ENCODE measurements at regions not wholly inside any gene's neighbourhood (a gene's known extent, or its start where the extent isn't known, plus 50 kb on each side); places are given as distances from the start of the nearest gene placed in this dataset.

GRCh38 chr13:90532861-90533492 is 814.5 kb upstream of the MIR17HG start:
- no peaks in the 10 kb centered on the region for H3K9me3 ChIP-seq (ENCODE audit: control insufficient read depth in 4 of 4, low read length in 3 of 4)
- H3K4me1 ChIP-seq (ENCODE audit: control insufficient read depth in 4 of 4, insufficient read depth in 4 of 4, low read length in 3 of 4): no peaks in the 10 kb centered on the region
- 73% methylated on average over 2 of the region's 2 CpGs for WGBS
- DNase-seq (ENCODE audit: low spot score): no peak
- no peak overlapping the region for H3K4me3 ChIP-seq (ENCODE audit: low read depth in 1 of 3, low read length in 3 of 3)
- H3K27ac ChIP-seq (ENCODE audit: low read depth in 1 of 2, low read length in 2 of 2): no peak overlapping the region
- no peaks in the 10 kb centered on the region for H3K27me3 ChIP-seq (ENCODE audit: control insufficient read depth in 4 of 4, insufficient read depth in 4 of 4, low read length in 3 of 4)
- no peaks in the 10 kb centered on the region for H3K36me3 ChIP-seq (ENCODE audit: control insufficient read depth in 4 of 4, insufficient read depth in 3 of 4, low read depth in 1 of 4, low read length in 3 of 4)
- TF ChIP-seq RXRA (IDR thresholded peaks at IDR 0.05) (no peak), GABPA (IDR thresholded peaks at IDR 0.05 in 1 of 2, conservative IDR thresholded peaks at IDR 0.05 in 1 of 2) (no peak), REST (IDR thresholded peaks at IDR 0.05) (no peak), EGR1 (IDR thresholded peaks at IDR 0.05; ENCODE audit: low read depth in 2 of 2) (no peak), HNF4G (IDR thresholded peaks at IDR 0.05) (no peak), TAF1 (conservative IDR thresholded peaks at IDR 0.05) (no peak), CTCF (IDR thresholded peaks at IDR 0.05; ENCODE audit: low read depth, low read length, missing input control) (no peak), ZBTB33 (IDR thresholded peaks at IDR 0.05) (no peak), FOXA1 (IDR thresholded peaks at IDR 0.05) (no peak), YY1 (IDR thresholded peaks at IDR 0.05) (no peak), JUND (IDR thresholded peaks at IDR 0.05) (no peak), HNF4A (conservative IDR thresholded peaks at IDR 0.05) (no peak), FOXA2 (IDR thresholded peaks at IDR 0.05) (no peak), NR2F2 (IDR thresholded peaks at IDR 0.05) (no peak), MAX (IDR thresholded peaks at IDR 0.05) (no peak), ATF3 (IDR thresholded peaks at IDR 0.05) (no peak)
- no peak overlapping the region for H3K9ac ChIP-seq (ENCODE audit: low read depth in 1 of 2, low read length in 2 of 2)

- Histone ChIP-seq H3K36me3 (ENCODE audit: control insufficient read depth in 4 of 4, insufficient read depth in 3 of 4, low read depth in 1 of 4, low read length in 3 of 4) (no peaks in the 10 kb centered on the region), H3K9me3 (ENCODE audit: control insufficient read depth in 4 of 4, low read length in 3 of 4) (no peaks in the 10 kb centered on the region), H3K27me3 (ENCODE audit: control insufficient read depth in 4 of 4, insufficient read depth in 4 of 4, low read length in 3 of 4) (no peaks in the 10 kb centered on the region), H3K4me3 (ENCODE audit: low read depth in 1 of 3, low read length in 3 of 3) (no peak overlapping the region), H3K9ac (ENCODE audit: low read depth in 1 of 2, low read length in 2 of 2) (no peak overlapping the region), H3K4me1 (ENCODE audit: control insufficient read depth in 4 of 4, insufficient read depth in 4 of 4, low read length in 3 of 4) (no peaks in the 10 kb centered on the region), H3K27ac (ENCODE audit: low read depth in 1 of 2, low read length in 2 of 2) (no peak overlapping the region)
- DNase-seq (ENCODE audit: low spot score): no peak
- WGBS: 78% methylated on average over 2 of the region's 2 CpGs
- TF ChIP-seq HNF4A (conservative IDR thresholded peaks at IDR 0.05): no peak
- no peak for TF ChIP-seq EGR1 (IDR thresholded peaks at IDR 0.05; ENCODE audit: low read depth in 2 of 2)
- no peak for TF ChIP-seq ATF3 (IDR thresholded peaks at IDR 0.05)
- no peak for TF ChIP-seq SP1 (IDR thresholded peaks at IDR 0.05)
- no peak for TF ChIP-seq TAF1 (conservative IDR thresholded peaks at IDR 0.05)
- no peak for TF ChIP-seq YY1 (IDR thresholded peaks at IDR 0.05)
- no peak for TF ChIP-seq CTCF (IDR thresholded peaks at IDR 0.05; ENCODE audit: low read depth, low read length, missing input control)
- no peak for TF ChIP-seq RXRA (IDR thresholded peaks at IDR 0.05)
- no peak for TF ChIP-seq REST (IDR thresholded peaks at IDR 0.05)
- no peak for TF ChIP-seq JUND (IDR thresholded peaks at IDR 0.05)
Observed at GRCh38 chr13:90533866-90534265, 813.6 kb upstream of the MIR17HG start.

Measured in liver (tissue), 8 donors.